GM23338 (cell line): ENCODE measurements at regions not wholly inside any gene's neighbourhood (a gene's known extent, or its start where the extent isn't known, plus 50 kb on each side); places are given as distances from the start of the nearest gene placed in this dataset.

ENCODE experiments used
- ATAC-seq: fragments of 200-7000 bp; cut with Tn5 transposase; 3 replicates; pipeline ENCODE4 v1.9.1; 2020
- DNase-seq: peaks from one replicate; pipeline ENCODE4 v3.0.0-alpha.2; 2015; ENCODE audit warnings: low spot score
- H2AFZ ChIP-seq: fragments of 200-600 bp; sonication (generic); 2 replicates; pipeline ENCODE4 v1.8.0; 2016; ENCODE audit warnings: antibody characterized with exemption, mild to moderate bottlenecking, moderate library complexity
- H3F3A ChIP-seq: fragments of 200-600 bp; sonication (generic); replicated peaks from 2 replicates; pipeline ENCODE4 v1.8.0; 2017; ENCODE audit warnings: antibody characterized with exemption, mixed run types, low read depth
- H3K27ac ChIP-seq: fragments of 200-600 bp; sonication (generic); 2 replicates; pipeline ENCODE4 v1.6.1; 2016; ENCODE audit warnings: low read depth
- H3K27me3 ChIP-seq: fragments of 200-600 bp; sonication (generic); 2 replicates; pipeline ENCODE4 v1.8.0; 2016; ENCODE audit warnings: mild to moderate bottlenecking, mixed run types, moderate library complexity; ENCODE audit not compliant: insufficient read depth
- H3K36me3 ChIP-seq: fragments of 200-600 bp; sonication (generic); 2 replicates; pipeline ENCODE4 v1.8.0; 2016; ENCODE audit warnings: mild to moderate bottlenecking; ENCODE audit not compliant: insufficient read depth
- H3K4me1 ChIP-seq: fragments of 200-600 bp; sonication (generic); 2 replicates; pipeline ENCODE4 v1.8.0; 2016; ENCODE audit warnings: mild to moderate bottlenecking, moderate library complexity; ENCODE audit not compliant: insufficient read depth
- H3K4me2 ChIP-seq: fragments of 200-600 bp; sonication (generic); 2 replicates; pipeline ENCODE4 v1.7.1; 2017; ENCODE audit warnings: mixed run types
- H3K4me3 ChIP-seq: fragments of 200-600 bp; sonication (generic); 2 replicates; pipeline ENCODE4 v1.6.1; 2016; ENCODE audit warnings: mixed run types
- H3K79me2 ChIP-seq: fragments of 200-600 bp; sonication (generic); replicated peaks from 2 replicates; pipeline ENCODE4 v1.8.0; 2017; ENCODE audit warnings: mild to moderate bottlenecking; ENCODE audit not compliant: insufficient read depth
- H3K9me2 ChIP-seq: fragments of 200-600 bp; sonication (generic); 2 replicates; pipeline ENCODE4 v1.8.0; 2017; ENCODE audit not compliant: insufficient read depth
- H4K20me1 ChIP-seq: fragments of 200-600 bp; sonication (generic); replicated peaks from 2 replicates; pipeline ENCODE4 v1.8.0; 2017; ENCODE audit warnings: mild to moderate bottlenecking; ENCODE audit not compliant: insufficient read depth
- H3K27ac Mint-ChIP-seq: 2 replicates; pipeline ENCODE4 v1.8.0; 2020; ENCODE audit warnings: inconsistent platforms, mild to moderate bottlenecking, moderate library complexity, mixed read lengths
- H3K27me3 Mint-ChIP-seq: 3 replicates; pipeline ENCODE4 v1.8.0; 2022; ENCODE audit warnings: low read depth, mild to moderate bottlenecking, moderate library complexity, mixed read lengths, inconsistent platforms; ENCODE audit not compliant: insufficient read depth, poor library complexity
- H3K36me3 Mint-ChIP-seq: 3 replicates; pipeline ENCODE4 v1.8.0; 2021; ENCODE audit warnings: low read depth, mild to moderate bottlenecking, inconsistent platforms, moderate library complexity, mixed read lengths
- H3K4me1 Mint-ChIP-seq: 3 replicates; pipeline ENCODE4 v1.8.0; 2020; ENCODE audit warnings: mild to moderate bottlenecking, inconsistent platforms, mixed read lengths
- H3K4me3 Mint-ChIP-seq: 3 replicates; pipeline ENCODE4 v1.8.0; 2021; ENCODE audit warnings: moderate library complexity, mild to moderate bottlenecking, inconsistent platforms, mixed read lengths
- H3K9me3 Mint-ChIP-seq: 3 replicates; pipeline ENCODE4 v1.8.0; 2020; ENCODE audit warnings: moderate library complexity, mild to moderate bottlenecking, inconsistent platforms, mixed read lengths
- CREB1 ChIP-seq: fragments of 250-450 bp; sonication (Bioruptor Pico); IDR thresholded peaks from 2 replicates; pipeline ENCODE4 v1.5.0; 2020; ENCODE audit warnings: low read depth, mild to moderate bottlenecking, moderate library complexity
- CTCF ChIP-seq, 2 experiments: fragments of 200-600 bp in 1 of 2; sonication (generic) in 1 of 2; conservative IDR thresholded peaks; 2 replicates each; pipeline versions ENCODE4 v1.5.1 to v1.6.1; 2016 to 2017; ENCODE audit warnings: antibody characterized with exemption in 2 of 2, low read depth in 2 of 2, mild to moderate bottlenecking in 2 of 2, moderate library complexity in 1 of 2
- EZH2 ChIP-seq: fragments of 200-600 bp; sonication (generic); IDR thresholded peaks from one replicate; pipeline ENCODE4 v1.8.0; 2017; ENCODE audit warnings: antibody characterized with exemption, mild to moderate bottlenecking, low read depth; ENCODE audit not compliant: unreplicated experiment
- EZH2phosphoT487 ChIP-seq: fragments of 200-600 bp; sonication (generic); IDR thresholded peaks from one replicate; pipeline ENCODE4 v1.8.1; 2018; ENCODE audit warnings: antibody characterized with exemption; ENCODE audit not compliant: unreplicated experiment
- REST ChIP-seq: IDR thresholded peaks from one replicate; pipeline ENCODE4 v1.6.1; 2018; ENCODE audit warnings: antibody characterized with exemption; ENCODE audit not compliant: unreplicated experiment
- ZNF462 ChIP-seq: fragments of 250-450 bp; sonication (Bioruptor Pico); IDR thresholded peaks from 2 replicates; pipeline ENCODE4 v1.5.0; 2020; ENCODE audit warnings: mild to moderate bottlenecking, moderate library complexity

GRCh38 chr5:107168086-107168485, 502.7 kb downstream of the EFNA5 start (continued):
- TF ChIP-seq ZNF462 (CRISPR knock-in tag) (no peak), REST (no peak)

- DNase-seq: no peak
- no peaks in the 10 kb centered on the region for H3F3A ChIP-seq
- H3K4me1 Mint-ChIP-seq: peaks cover 4% of the 10 kb centered on the region; the same call in 1 of the 3 replicates
- H3K4me2 ChIP-seq: no peak overlapping the region
- H3K27ac Mint-ChIP-seq: no peak overlapping the region
- no peaks in the 10 kb centered on the region for H3K27me3 ChIP-seq
- 0 out of 2 replicates have a peak, but pooled peaks cover under 1% of the 10 kb centered on the region for H3K36me3 ChIP-seq
- H2AFZ ChIP-seq: no peak overlapping the region
- H3K9me2 ChIP-seq: 0 out of 2 replicates have a peak, but pooled peaks cover 3% of the 10 kb centered on the region
- H3K9me3 Mint-ChIP-seq: peaks cover 8% of the 10 kb centered on the region
- no peaks in the 10 kb centered on the region for H4K20me1 ChIP-seq
- no peaks in the 10 kb centered on the region for H3K79me2 ChIP-seq
- H3K4me3 Mint-ChIP-seq: no peak overlapping the region
- no peak overlapping the region for H3K27ac ChIP-seq
- H3K4me3 ChIP-seq: no peak overlapping the region
- H3K36me3 Mint-ChIP-seq: peaks cover 6% of the 10 kb centered on the region; the same call in 2 of the 3 replicates
- no peaks in the 10 kb centered on the region for H3K27me3 Mint-ChIP-seq
- no peaks in the 10 kb centered on the region for H3K4me1 ChIP-seq
- no peak for ATAC-seq
- no peak for TF ChIP-seq CTCF (conservative IDR thresholded peaks at IDR 0.05; ENCODE audit: low read depth in 2 of 2)
- no peak for TF ChIP-seq CREB1 (CRISPR knock-in tag)
- TF ChIP-seq EZH2phosphoT487: no peak
- TF ChIP-seq REST: no peak
- TF ChIP-seq EZH2: no peak
Observed at GRCh38 chr5:107165296-107165695, 505.4 kb downstream of the EFNA5 start.
